GM21526 (cell line): ENCODE measurements at regions not wholly inside any gene's neighbourhood (a gene's known extent, or its start where the extent isn't known, plus 50 kb on each side); places are given as distances from the start of the nearest gene placed in this dataset.
"Not testable (repeated sequence)": the region's sequence is repeated elsewhere in the genome, so short reads cannot be mapped to it uniquely, and the experiment has no call there.

Experiments used
- ATAC-seq: cut with Tn5 transposase; IDR thresholded peaks from one replicate; pipeline ENCODE4 v1.9.1; 2021; ENCODE audit warnings: moderate library complexity; ENCODE audit not compliant: unreplicated experiment, low FRiP score

GRCh38 chr6:27177485-27178406 lies 69.8 kb upstream of the PRSS16 start:
- peak; percentile 48 for ATAC-seq

DNA sequence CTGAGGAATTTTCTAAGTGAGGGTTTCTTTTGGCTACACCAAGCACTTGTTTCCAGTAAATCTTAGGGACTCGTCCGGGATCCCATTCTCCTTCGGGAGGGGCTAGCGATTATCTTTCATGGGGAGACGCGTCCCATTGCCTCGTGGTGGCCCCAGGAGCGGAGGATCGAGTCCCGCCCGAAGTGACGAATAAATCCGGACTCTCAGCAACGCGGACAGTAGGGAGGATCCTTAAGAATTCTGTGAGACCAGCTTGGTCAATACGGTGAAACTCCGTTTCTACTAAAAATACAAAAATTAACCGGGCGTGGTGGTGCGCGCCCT lies 69.1 kb upstream of the PRSS16 start:
- no peak for ATAC-seq

DNA sequence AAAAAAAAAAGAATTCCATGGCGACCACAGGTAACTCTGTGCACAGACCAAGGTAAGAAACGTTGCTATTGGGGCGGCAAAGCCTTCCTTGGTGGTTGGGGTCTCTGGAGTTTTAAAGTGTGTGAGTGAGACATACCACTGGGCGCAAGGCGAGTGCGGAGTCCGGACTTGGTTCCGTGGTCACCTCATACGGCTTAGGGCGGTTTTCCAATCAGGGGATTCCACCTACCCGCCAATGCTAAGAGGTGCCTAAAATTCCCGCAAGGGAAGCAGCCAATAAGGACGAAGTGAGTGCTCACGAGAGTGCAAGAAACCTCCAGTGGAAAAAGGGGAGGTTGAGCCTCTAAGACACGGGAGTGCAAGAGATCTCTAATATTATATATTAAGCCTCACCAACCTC lies 68.6 kb upstream of the PRSS16 start:
- no peak for ATAC-seq

GRCh38 chr6:27183060-27183832 lies 64.3 kb upstream of the PRSS16 start:
- ATAC-seq = no peak

DNA sequence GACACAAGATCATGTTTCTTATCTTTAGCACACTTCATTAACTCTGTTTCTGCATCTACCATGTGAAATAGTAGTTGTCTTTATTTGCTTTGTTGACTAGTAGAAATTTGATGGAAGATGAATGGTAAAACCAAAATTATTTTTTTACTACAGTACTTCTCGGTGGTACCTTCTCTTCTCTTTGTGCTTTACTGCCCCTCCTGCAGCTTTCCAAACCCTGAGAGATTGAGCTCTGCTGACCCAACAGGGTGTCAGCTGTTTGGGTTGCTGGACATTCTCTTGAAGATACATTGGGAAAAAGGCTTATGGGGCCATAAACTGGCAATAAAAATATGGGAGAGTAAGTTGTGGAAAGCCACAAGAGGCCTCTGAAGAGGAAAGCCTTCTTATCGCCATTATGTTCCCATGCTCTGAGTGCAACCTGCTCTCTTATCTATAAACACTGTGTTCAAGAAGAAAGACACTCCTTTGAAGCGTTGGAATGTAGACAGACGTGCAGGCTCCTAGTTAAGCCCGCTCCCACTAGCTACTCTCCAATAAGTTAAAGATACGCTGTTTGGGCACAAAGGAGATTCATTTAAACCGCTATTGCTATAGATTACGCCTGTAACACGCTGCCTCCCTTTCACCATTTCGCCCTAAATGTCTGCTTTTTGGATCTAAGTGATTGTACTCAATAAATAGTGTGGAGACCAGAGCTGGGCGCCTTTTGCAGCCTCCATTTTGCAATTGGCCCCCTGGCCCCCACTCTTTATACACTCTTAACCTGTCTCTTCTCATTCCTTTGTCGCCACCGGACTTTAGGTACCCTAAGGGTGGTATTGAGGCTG lies 60.1 kb upstream of the PRSS16 start:
- no peak for ATAC-seq

DNA sequence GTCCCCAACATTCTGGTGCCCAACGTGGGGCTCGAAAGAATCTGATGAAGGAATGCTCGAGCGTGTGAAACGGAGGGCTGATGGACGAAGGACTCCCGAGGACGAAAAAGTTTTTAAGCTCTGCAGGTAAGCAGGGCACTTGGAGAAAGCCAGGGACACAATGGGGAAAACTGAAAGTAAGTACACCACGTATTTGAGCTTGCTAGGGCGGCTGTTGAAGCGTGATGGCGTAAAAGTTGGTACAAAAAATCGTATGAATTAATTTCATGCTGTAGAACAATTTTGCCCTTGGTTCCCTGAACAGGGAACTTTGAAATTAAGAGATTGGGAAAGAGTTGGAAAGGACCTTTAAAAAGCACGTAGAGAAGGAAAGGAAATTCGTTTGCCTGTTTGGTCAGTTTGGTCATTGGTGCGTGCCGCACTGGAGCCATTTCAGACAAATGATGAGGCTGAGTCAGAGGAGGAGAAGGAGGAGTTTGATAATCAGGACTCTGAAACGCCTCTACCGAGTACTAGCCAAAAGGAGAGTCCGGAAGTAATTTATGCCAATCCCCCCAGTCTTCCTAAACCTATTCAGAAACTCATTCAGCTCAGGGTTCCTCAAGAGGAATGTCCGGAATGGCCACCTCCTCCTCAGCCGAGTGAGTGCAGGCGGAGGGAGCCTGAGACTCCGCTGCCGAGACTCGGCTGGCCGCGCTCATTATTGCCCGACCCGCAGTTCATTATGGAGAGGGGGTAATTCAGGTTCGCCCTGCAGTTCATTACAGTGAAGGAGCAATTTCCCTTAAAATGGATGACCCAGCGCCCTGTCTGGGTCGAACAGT lies 59.2 kb upstream of the PRSS16 start:
- ATAC-seq = peak; percentile 77

- ATAC-seq = peak; percentile 66
Measured at GRCh38 chr6:27188885-27189418, 58.5 kb upstream of the PRSS16 start.

- ATAC-seq = no peak
Measured at GRCh38 chr6:27190126-27190525, 57.4 kb upstream of the PRSS16 start.

- ATAC-seq = not testable (repeated sequence)
Measured at GRCh38 chr6:27194453-27194852, 53.0 kb upstream of the PRSS16 start.

- ATAC-seq = not testable (repeated sequence)
Measured at GRCh38 chr6:27195547-27195946, 52.0 kb upstream of the PRSS16 start.
